GM12878 (cell line): ENCODE measurements at regions not wholly inside any gene's neighbourhood (a gene's known extent, or its start where the extent isn't known, plus 50 kb on each side); places are given as distances from the start of the nearest gene placed in this dataset.

Source experiments
- CTCF ChIP-seq, 3 experiments: IDR thresholded peaks in 2 of 3; conservative IDR thresholded peaks in 1 of 3; 2 replicates each; pipeline ENCODE4 v1.5.1; 2011; ENCODE audit warnings: low read depth in 3 of 3, low read length in 3 of 3, mild to moderate bottlenecking in 3 of 3, control low read depth in 2 of 3, moderate library complexity in 2 of 3, inconsistent platforms in 1 of 3, mixed read lengths in 1 of 3; ENCODE audit not compliant: control insufficient read depth in 2 of 3, insufficient read depth in 1 of 3; ENCODE audit errors: extremely low read depth in 1 of 3
- JUND ChIP-seq: IDR thresholded peaks from 2 replicates; pipeline ENCODE4 v1.6.1; 2012; ENCODE audit warnings: low read depth, mild to moderate bottlenecking, low read length, improper control_type of control experiment, moderate library complexity
- ZNF384 ChIP-seq: IDR thresholded peaks from 2 replicates; pipeline ENCODE4 v1.6.1; 2012; ENCODE audit warnings: low read depth, mild to moderate bottlenecking, low read length, improper control_type of control experiment, borderline replicate concordance

- no peak for TF ChIP-seq CTCF (IDR thresholded peaks at IDR 0.05 in 2 of 3, conservative IDR thresholded peaks at IDR 0.05 in 1 of 3; ENCODE audit: control insufficient read depth in 2 of 3, extremely low read depth in 1 of 3, insufficient read depth in 1 of 3, low read depth in 3 of 3, low read length in 3 of 3)
- TF ChIP-seq JUND, result no peak
- no peak for TF ChIP-seq ZNF384
Measured at GRCh38 chr10:128534686-128535085, 408.5 kb upstream of the MKI67 start.
